Retinal pigment epithelial cell (primary cell): ENCODE measurements at regions not wholly inside any gene's neighbourhood (a gene's known extent, or its start where the extent isn't known, plus 50 kb on each side); places are given as distances from the start of the nearest gene placed in this dataset.

ENCODE experiments used
- DNase-seq: peaks from one replicate; pipeline ENCODE4 v3.0.0-alpha.2; 2010; ENCODE audit warnings: low read depth
- H3K4me3 ChIP-seq: 2 replicates; pipeline ENCODE4 v1.5.1; 2011; ENCODE audit warnings: mild to moderate bottlenecking, low read length, control low read depth, moderate library complexity
- CTCF ChIP-seq: conservative IDR thresholded peaks from 2 replicates; pipeline ENCODE4 v1.5.1; 2011; ENCODE audit warnings: low read depth, low read length, control low read depth, inconsistent platforms

GRCh38 chr13:62910541-62911060, 1495.0 kb upstream of the PCDH20 start:
- TF ChIP-seq CTCF: no peak
- no peak for DNase-seq

GRCh38 chr13:62908321-62908720, 1492.7 kb upstream of the PCDH20 start:
- no peak for DNase-seq
- no peak overlapping the region for H3K4me3 ChIP-seq
- no peak for TF ChIP-seq CTCF

More at GRCh38 chr13:62910541-62911060, 1495.0 kb upstream of the PCDH20 start:
- no peak overlapping the region for H3K4me3 ChIP-seq

GRCh38 chr13:62906896-62907295, 1491.2 kb upstream of the PCDH20 start:
- TF ChIP-seq CTCF: no peak
- H3K4me3 ChIP-seq: no peak overlapping the region
- DNase-seq: no peak

GRCh38 chr13:62906469-62906868, 1490.8 kb upstream of the PCDH20 start:
- TF ChIP-seq CTCF: no peak
- no peak overlapping the region for H3K4me3 ChIP-seq
- DNase-seq: no peak

GRCh38 chr13:62887046-62887445, 1471.4 kb upstream of the PCDH20 start:
- no peak for DNase-seq
- no peak overlapping the region for H3K4me3 ChIP-seq

GRCh38 chr13:62879071-62879470, 1463.4 kb upstream of the PCDH20 start:
- DNase-seq: peak; percentile 39
- H3K4me3 ChIP-seq: no peak overlapping the region
- TF ChIP-seq CTCF: no peak

More at GRCh38 chr13:62887046-62887445, 1471.4 kb upstream of the PCDH20 start:
- TF ChIP-seq CTCF: no peak

GRCh38 chr13:62875118-62875640, 1459.5 kb upstream of the PCDH20 start:
- TF ChIP-seq CTCF: no peak
- no peak for DNase-seq
- no peak overlapping the region for H3K4me3 ChIP-seq
